ENCODE measurements at regions not wholly inside any gene's neighbourhood (a gene's known extent, or its start where the extent isn't known, plus 50 kb on each side); places are given as distances from the start of the nearest gene placed in this dataset.

DNA sequence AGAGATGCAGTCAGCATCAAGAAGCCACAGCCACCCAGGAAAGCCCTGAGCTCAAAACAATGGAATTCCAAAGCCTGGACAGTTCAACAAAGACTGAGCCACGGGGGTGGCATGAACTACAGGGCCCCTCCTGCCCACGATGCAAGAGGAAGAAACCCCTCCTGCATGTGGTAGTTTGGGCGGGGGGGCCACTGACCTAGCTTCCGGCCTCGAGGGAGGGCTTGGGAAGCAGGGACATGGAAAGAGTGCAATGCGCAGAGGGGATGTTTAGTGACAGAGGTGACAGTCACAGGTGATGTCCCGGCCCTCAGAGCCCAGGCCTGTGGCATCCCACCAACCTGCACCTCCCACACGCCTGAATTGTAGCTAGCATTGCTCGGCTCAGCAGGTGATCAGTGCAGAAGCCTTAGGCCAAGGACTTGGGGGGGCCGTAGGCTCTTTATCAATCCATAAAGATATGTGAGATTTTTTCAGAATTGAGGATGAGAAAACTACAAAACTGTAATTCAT, 318.8 kb downstream of the TEX29 start:
- dilution Hi-C loops (cut with MboI; ENCODE audit: extremely low pct_ligation_motif_present, low sequenced_read_pairs), result no loop called here
- DNase-seq (ENCODE audit: low read depth, low spot score) (no peak), FAIRE-seq (no peak)
- no peak overlapping the region for H3K4me2 ChIP-seq (ENCODE audit: control insufficient read depth, extremely low read depth, insufficient read depth, low read depth, low read length)
- H4K20me1 ChIP-seq (ENCODE audit: control insufficient read depth, extremely low read depth, insufficient read depth, low read length), result no peaks in the 10 kb centered on the region
- no peak overlapping the region for H3K27ac ChIP-seq (ENCODE audit: control insufficient read depth, insufficient read depth, low read length)
- H3K4me3 ChIP-seq (ENCODE audit: control insufficient read depth in 2 of 3, extremely low read depth in 1 of 3, insufficient read depth in 2 of 3, low read depth in 1 of 3, low read length in 3 of 3), result no peak overlapping the region
- H3K9ac ChIP-seq (ENCODE audit: control insufficient read depth, extremely low read depth, insufficient read depth, low read length), result no peak overlapping the region
- no peaks in the 10 kb centered on the region for H3K36me3 ChIP-seq (ENCODE audit: control insufficient read depth in 2 of 2, extremely low read depth in 1 of 2, insufficient read depth in 2 of 2, low read length in 2 of 2)
- peaks cover 3% of the 10 kb centered on the region for H3K9me3 ChIP-seq (ENCODE audit: control insufficient read depth, low read depth, low read length)
- H3K27me3 ChIP-seq (ENCODE audit: control insufficient read depth, extremely low read depth, insufficient read depth, low read length), result no peaks in the 10 kb centered on the region
- H3K9me1 ChIP-seq (ENCODE audit: control insufficient read depth, extremely low read depth, insufficient read depth, low read length), result no peaks in the 10 kb centered on the region
- H3K4me1 ChIP-seq (ENCODE audit: control insufficient read depth, extremely low read depth, insufficient read depth, low read length), result no peaks in the 10 kb centered on the region
- no peak overlapping the region for H2AFZ ChIP-seq (ENCODE audit: control insufficient read depth, low read length)
- H3K79me2 ChIP-seq (ENCODE audit: control insufficient read depth, insufficient read depth, low read length), result no peaks in the 10 kb centered on the region
- no peak for TF ChIP-seq EZH2 (IDR thresholded peaks at IDR 0.05; ENCODE audit: low read length)
- TF ChIP-seq, protein P1, sequence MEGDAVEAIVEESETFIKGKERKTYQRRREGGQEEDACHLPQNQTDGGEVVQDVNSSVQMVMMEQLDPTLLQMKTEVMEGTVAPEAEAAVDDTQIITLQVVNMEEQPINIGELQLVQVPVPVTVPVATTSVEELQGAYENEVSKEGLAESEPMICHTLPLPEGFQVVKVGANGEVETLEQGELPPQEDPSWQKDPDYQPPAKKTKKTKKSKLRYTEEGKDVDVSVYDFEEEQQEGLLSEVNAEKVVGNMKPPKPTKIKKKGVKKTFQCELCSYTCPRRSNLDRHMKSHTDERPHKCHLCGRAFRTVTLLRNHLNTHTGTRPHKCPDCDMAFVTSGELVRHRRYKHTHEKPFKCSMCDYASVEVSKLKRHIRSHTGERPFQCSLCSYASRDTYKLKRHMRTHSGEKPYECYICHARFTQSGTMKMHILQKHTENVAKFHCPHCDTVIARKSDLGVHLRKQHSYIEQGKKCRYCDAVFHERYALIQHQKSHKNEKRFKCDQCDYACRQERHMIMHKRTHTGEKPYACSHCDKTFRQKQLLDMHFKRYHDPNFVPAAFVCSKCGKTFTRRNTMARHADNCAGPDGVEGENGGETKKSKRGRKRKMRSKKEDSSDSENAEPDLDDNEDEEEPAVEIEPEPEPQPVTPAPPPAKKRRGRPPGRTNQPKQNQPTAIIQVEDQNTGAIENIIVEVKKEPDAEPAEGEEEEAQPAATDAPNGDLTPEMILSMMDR (optimal IDR thresholded peaks at IDR 0.05 in 1 of 3, IDR thresholded peaks at IDR 0.05 in 1 of 3, conservative IDR thresholded peaks at IDR 0.05 in 1 of 3; ENCODE audit: extremely low read depth in 1 of 3, insufficient read depth in 2 of 3, low read length in 3 of 3), result no peak

DNA sequence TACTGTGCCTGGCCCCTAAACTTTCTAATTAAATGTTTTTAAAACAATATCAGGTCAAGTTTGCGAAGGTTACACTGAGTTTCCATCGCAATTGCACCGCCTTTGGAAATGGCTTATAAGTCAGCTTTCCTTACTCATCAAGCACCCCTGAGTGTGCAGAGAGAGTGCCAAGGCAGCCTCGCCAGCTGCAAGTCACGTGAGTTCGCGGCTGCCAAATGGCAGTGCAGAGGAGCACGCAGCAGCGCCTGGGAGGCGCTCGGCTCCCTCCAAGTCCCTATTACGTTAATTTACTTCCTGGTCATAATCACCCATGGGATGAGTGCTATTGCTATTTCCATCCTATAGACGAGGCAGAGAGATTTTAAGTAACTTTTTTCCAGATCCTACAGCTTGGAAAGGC, 319.6 kb downstream of the TEX29 start:
- DNase-seq (ENCODE audit: low read depth, low spot score) (no peak), FAIRE-seq (no peak)
- dilution Hi-C loops (cut with MboI; ENCODE audit: extremely low pct_ligation_motif_present, low sequenced_read_pairs), result no loop called here
- no peak for TF ChIP-seq EZH2 (IDR thresholded peaks at IDR 0.05; ENCODE audit: low read length)
- TF ChIP-seq, protein P1 (optimal IDR thresholded peaks at IDR 0.05 in 1 of 3, IDR thresholded peaks at IDR 0.05 in 1 of 3, conservative IDR thresholded peaks at IDR 0.05 in 1 of 3; ENCODE audit: extremely low read depth in 1 of 3, insufficient read depth in 2 of 3, low read length in 3 of 3), result no peak
- Histone ChIP-seq H3K27me3 (ENCODE audit: control insufficient read depth, extremely low read depth, insufficient read depth, low read length) (no peaks in the 10 kb centered on the region), H3K4me1 (ENCODE audit: control insufficient read depth, extremely low read depth, insufficient read depth, low read length) (no peaks in the 10 kb centered on the region), H3K9ac (ENCODE audit: control insufficient read depth, extremely low read depth, insufficient read depth, low read length) (no peak overlapping the region), H2AFZ (ENCODE audit: control insufficient read depth, low read length) (no peak overlapping the region), H3K9me1 (ENCODE audit: control insufficient read depth, extremely low read depth, insufficient read depth, low read length) (no peaks in the 10 kb centered on the region), H3K27ac (ENCODE audit: control insufficient read depth, insufficient read depth, low read length) (no peak overlapping the region), H3K36me3 (ENCODE audit: control insufficient read depth in 2 of 2, extremely low read depth in 1 of 2, insufficient read depth in 2 of 2, low read length in 2 of 2) (no peaks in the 10 kb centered on the region), H4K20me1 (ENCODE audit: control insufficient read depth, extremely low read depth, insufficient read depth, low read length) (no peaks in the 10 kb centered on the region), H3K9me3 (ENCODE audit: control insufficient read depth, low read depth, low read length) (peaks cover 3% of the 10 kb centered on the region), H3K4me2 (ENCODE audit: control insufficient read depth, extremely low read depth, insufficient read depth, low read depth, low read length) (no peak overlapping the region), H3K4me3 (ENCODE audit: control insufficient read depth in 2 of 3, extremely low read depth in 1 of 3, insufficient read depth in 2 of 3, low read depth in 1 of 3, low read length in 3 of 3) (no peak overlapping the region), H3K79me2 (ENCODE audit: control insufficient read depth, insufficient read depth, low read length) (no peaks in the 10 kb centered on the region)

Data from keratinocyte (primary cell).